Caco-2 (cell line): ENCODE measurements at regions not wholly inside any gene's neighbourhood (a gene's known extent, or its start where the extent isn't known, plus 50 kb on each side); places are given as distances from the start of the nearest gene placed in this dataset.

Experiments
- BruUV-seq: library from RNA; stranded (reverse); fragments of 400-500 nt; replicated peaks from 2 replicates; lab custom pipeline; 2021; lab: Mats Ljungman, UMichigan
- CTCF ChIA-PET: fragments of 300-600 bp; sonication (Branson Sonifier 250); formaldehyde crosslinking; loops from one replicate; lab custom pipeline; 2022; ENCODE audit warnings: antibody characterized with exemption; lab: Charles Lee
- POLR2A ChIA-PET: fragments of 300-600 bp; sonication (Branson Sonifier 250); formaldehyde crosslinking; loops from one replicate; lab custom pipeline; 2022; ENCODE audit warnings: antibody characterized with exemption; lab: Charles Lee
- DNase-seq, 2 experiments: peaks; one replicate each; pipeline versions ENCODE4 v3.0.0 to v3.0.0-alpha.2; 2020 to 2022
- H3K27me3 ChIP-seq: replicated peaks from 2 replicates; pipeline ENCODE4 v1.6.0; 2011; ENCODE audit warnings: low read length; ENCODE audit not compliant: control insufficient read depth, insufficient read depth
- H3K36me3 ChIP-seq: 2 replicates; pipeline ENCODE4 v1.5.1; 2011; ENCODE audit warnings: low read length; ENCODE audit not compliant: control insufficient read depth, insufficient read depth
- H3K4me1 ChIP-seq: fragments of 250-450 bp; sonication (Bioruptor Pico); 2 replicates; pipeline ENCODE4 v1.5.1; 2020; ENCODE audit warnings: mild to moderate bottlenecking
- H3K4me3 ChIP-seq: 2 replicates; pipeline ENCODE4 v1.5.1; 2011; ENCODE audit warnings: low read depth, mild to moderate bottlenecking, control low read depth, low read length
- H3K9me3 ChIP-seq: fragments of 250-450 bp; sonication (Bioruptor Pico); 2 replicates; pipeline ENCODE4 v1.5.1; 2020; ENCODE audit warnings: mild to moderate bottlenecking, moderate library complexity
- H3K27ac Mint-ChIP-seq: one replicate; pipeline ENCODE4 v1.8.0; 2022; ENCODE audit warnings: mixed read lengths; ENCODE audit not compliant: unreplicated experiment
- H3K27me3 Mint-ChIP-seq: one replicate; pipeline ENCODE4 v1.8.0; 2022; ENCODE audit warnings: mixed read lengths; ENCODE audit not compliant: insufficient read depth, unreplicated experiment
- H3K36me3 Mint-ChIP-seq: one replicate; pipeline ENCODE4 v1.8.0; 2022; ENCODE audit warnings: mild to moderate bottlenecking, mixed read lengths; ENCODE audit not compliant: insufficient read depth, unreplicated experiment
- H3K4me1 Mint-ChIP-seq: one replicate; pipeline ENCODE4 v1.8.0; 2022; ENCODE audit warnings: low read depth, mixed read lengths; ENCODE audit not compliant: unreplicated experiment
- H3K4me3 Mint-ChIP-seq: one replicate; pipeline ENCODE4 v1.8.0; 2022; ENCODE audit warnings: mild to moderate bottlenecking, moderate library complexity, mixed read lengths; ENCODE audit not compliant: unreplicated experiment
- H3K9me3 Mint-ChIP-seq: one replicate; pipeline ENCODE4 v1.8.0; 2022; ENCODE audit warnings: mixed read lengths; ENCODE audit not compliant: unreplicated experiment
- CTCF ChIP-seq, 2 experiments: fragments of 200-600 bp in 1 of 2; IDR thresholded peaks; 1 replicate in 1 of 2; 2 replicates in 1 of 2; pipeline versions ENCODE4 v1.5.1 to v1.8.0; 2011 to 2022; ENCODE audit warnings: antibody characterized with exemption in 1 of 2, control low read depth in 1 of 2, inconsistent platforms in 1 of 2, low read depth in 1 of 2, low read length in 1 of 2, mild to moderate bottlenecking in 1 of 2, moderate library complexity in 1 of 2; ENCODE audit not compliant: insufficient read depth in 1 of 2, severe bottlenecking in 1 of 2, unreplicated experiment in 1 of 2
- intact Hi-C: fragments of 100-400 bp; cut with micrococcal nuclease; formaldehyde crosslinking; loops from one replicate; pipeline ENCODE4 v1.10.0; 2022; ENCODE audit not compliant: unreplicated experiment

- intact Hi-C loops: no loop called here
- no peak for TF ChIP-seq CTCF (IDR thresholded peaks at IDR 0.05; ENCODE audit: insufficient read depth in 1 of 2, low read depth in 1 of 2, low read length in 1 of 2, severe bottlenecking in 1 of 2, unreplicated experiment in 1 of 2)
- Mint-ChIP-seq H3K27me3 (no peaks in the 10 kb centered on the region), H3K4me1 (peaks cover 7% of the 10 kb centered on the region), H3K36me3 (no peaks in the 10 kb centered on the region), H3K9me3 (no peaks in the 10 kb centered on the region), H3K27ac (no peak overlapping the region), H3K4me3 (no peak overlapping the region)
- H3K27me3 ChIP-seq: no peaks in the 10 kb centered on the region
- CTCF ChIA-PET: no interaction called here
- DNase-seq: no peak
- 0 out of 2 replicates have a peak, but pooled peaks cover 2% of the 10 kb centered on the region for H3K9me3 ChIP-seq
- H3K36me3 ChIP-seq: no peaks in the 10 kb centered on the region
- no TSS peak for BruUV-seq
- no peak overlapping the region for H3K4me3 ChIP-seq
- H3K4me1 ChIP-seq: no peaks in the 10 kb centered on the region
- POLR2A ChIA-PET: no interaction called here
Measured at GRCh38 chr7:121450631-121451198, 54.6 kb upstream of the FAM3C start.

GRCh38 chr7:121449735-121450240, 53.7 kb upstream of the FAM3C start:
- no TSS peak for BruUV-seq
- CTCF ChIA-PET: no interaction called here
- intact Hi-C loops: loop anchor here (1.0 to 5.0 kb wide), 2 partner anchors 82 to 98 kb away; no protein-coding TSS in a partner anchor

GRCh38 chr7:121449329-121449728, 53.2 kb upstream of the FAM3C start:
- peak in 1 of 2 experiments; percentile 8 for TF ChIP-seq CTCF (IDR thresholded peaks at IDR 0.05; ENCODE audit: insufficient read depth in 1 of 2, low read depth in 1 of 2, low read length in 1 of 2, severe bottlenecking in 1 of 2, unreplicated experiment in 1 of 2)
- CTCF ChIA-PET: no interaction called here
- BruUV-seq: no TSS peak

More at GRCh38 chr7:121449735-121450240, 53.7 kb upstream of the FAM3C start:
- H3K36me3 ChIP-seq: no peaks in the 10 kb centered on the region
- POLR2A ChIA-PET: no interaction called here
- no peaks in the 10 kb centered on the region for H3K4me1 Mint-ChIP-seq
- no peaks in the 10 kb centered on the region for H3K4me1 ChIP-seq
- H3K9me3 ChIP-seq: no peaks in the 10 kb centered on the region
- H3K4me3 Mint-ChIP-seq: no peak overlapping the region
- no peaks in the 10 kb centered on the region for H3K27me3 ChIP-seq
- H3K27ac Mint-ChIP-seq: no peak overlapping the region
- no peaks in the 10 kb centered on the region for H3K9me3 Mint-ChIP-seq
- H3K36me3 Mint-ChIP-seq: no peaks in the 10 kb centered on the region
- DNase-seq: no peak
- H3K4me3 ChIP-seq: no peak overlapping the region
- TF ChIP-seq CTCF (IDR thresholded peaks at IDR 0.05; ENCODE audit: insufficient read depth in 1 of 2, low read depth in 1 of 2, low read length in 1 of 2, severe bottlenecking in 1 of 2, unreplicated experiment in 1 of 2): no peak
- no peaks in the 10 kb centered on the region for H3K27me3 Mint-ChIP-seq

More at GRCh38 chr7:121449329-121449728, 53.2 kb upstream of the FAM3C start:
- Mint-ChIP-seq H3K4me3 (no peak overlapping the region), H3K9me3 (no peaks in the 10 kb centered on the region), H3K4me1 (no peaks in the 10 kb centered on the region), H3K36me3 (no peaks in the 10 kb centered on the region), H3K27me3 (no peaks in the 10 kb centered on the region), H3K27ac (no peak overlapping the region)
- DNase-seq: peak in 1 of 2 experiments; percentile 24
- H3K9me3 ChIP-seq: no peaks in the 10 kb centered on the region
- intact Hi-C loops: loop anchor here (1.0 to 5.0 kb wide), 2 partner anchors 82 to 98 kb away; no protein-coding TSS in a partner anchor
- H3K27me3 ChIP-seq: no peaks in the 10 kb centered on the region
- POLR2A ChIA-PET: interaction anchor here (0.5 kb wide), 1 partner anchor 499 kb away, joined by 3 read pairs; the partner anchor contains the start of gene ING3
- no peaks in the 10 kb centered on the region for H3K4me1 ChIP-seq
- no peak overlapping the region for H3K4me3 ChIP-seq
- H3K36me3 ChIP-seq: no peaks in the 10 kb centered on the region
